Caco-2 (cell line): ENCODE measurements at regions not wholly inside any gene's neighbourhood (a gene's known extent, or its start where the extent isn't known, plus 50 kb on each side); places are given as distances from the start of the nearest gene placed in this dataset.

Experiments used
- BruUV-seq: library from RNA; stranded (reverse); fragments of 400-500 nt; replicated peaks from 2 replicates; lab custom pipeline; 2021; lab: Mats Ljungman, UMichigan
- CTCF ChIA-PET: fragments of 300-600 bp; sonication (Branson Sonifier 250); formaldehyde crosslinking; loops from one replicate; lab custom pipeline; 2022; ENCODE audit warnings: antibody characterized with exemption; lab: Charles Lee
- POLR2A ChIA-PET: fragments of 300-600 bp; sonication (Branson Sonifier 250); formaldehyde crosslinking; loops from one replicate; lab custom pipeline; 2022; ENCODE audit warnings: antibody characterized with exemption; lab: Charles Lee
- DNase-seq, 2 experiments: peaks; one replicate each; pipeline versions ENCODE4 v3.0.0 to v3.0.0-alpha.2; 2020 to 2022
- H3K27me3 ChIP-seq: replicated peaks from 2 replicates; pipeline ENCODE4 v1.6.0; 2011; ENCODE audit warnings: low read length; ENCODE audit not compliant: control insufficient read depth, insufficient read depth
- H3K36me3 ChIP-seq: 2 replicates; pipeline ENCODE4 v1.5.1; 2011; ENCODE audit warnings: low read length; ENCODE audit not compliant: control insufficient read depth, insufficient read depth
- H3K4me1 ChIP-seq: fragments of 250-450 bp; sonication (Bioruptor Pico); 2 replicates; pipeline ENCODE4 v1.5.1; 2020; ENCODE audit warnings: mild to moderate bottlenecking
- H3K4me3 ChIP-seq: 2 replicates; pipeline ENCODE4 v1.5.1; 2011; ENCODE audit warnings: low read depth, mild to moderate bottlenecking, control low read depth, low read length
- H3K9me3 ChIP-seq: fragments of 250-450 bp; sonication (Bioruptor Pico); 2 replicates; pipeline ENCODE4 v1.5.1; 2020; ENCODE audit warnings: mild to moderate bottlenecking, moderate library complexity
- H3K27ac Mint-ChIP-seq: one replicate; pipeline ENCODE4 v1.8.0; 2022; ENCODE audit warnings: mixed read lengths; ENCODE audit not compliant: unreplicated experiment
- H3K27me3 Mint-ChIP-seq: one replicate; pipeline ENCODE4 v1.8.0; 2022; ENCODE audit warnings: mixed read lengths; ENCODE audit not compliant: insufficient read depth, unreplicated experiment
- H3K36me3 Mint-ChIP-seq: one replicate; pipeline ENCODE4 v1.8.0; 2022; ENCODE audit warnings: mild to moderate bottlenecking, mixed read lengths; ENCODE audit not compliant: insufficient read depth, unreplicated experiment
- H3K4me1 Mint-ChIP-seq: one replicate; pipeline ENCODE4 v1.8.0; 2022; ENCODE audit warnings: low read depth, mixed read lengths; ENCODE audit not compliant: unreplicated experiment
- H3K4me3 Mint-ChIP-seq: one replicate; pipeline ENCODE4 v1.8.0; 2022; ENCODE audit warnings: mild to moderate bottlenecking, moderate library complexity, mixed read lengths; ENCODE audit not compliant: unreplicated experiment
- H3K9me3 Mint-ChIP-seq: one replicate; pipeline ENCODE4 v1.8.0; 2022; ENCODE audit warnings: mixed read lengths; ENCODE audit not compliant: unreplicated experiment
- intact Hi-C: fragments of 100-400 bp; cut with micrococcal nuclease; formaldehyde crosslinking; loops from one replicate; pipeline ENCODE4 v1.10.0; 2022; ENCODE audit not compliant: unreplicated experiment
- TF ChIP-seq, protein P1 (sequence below), 2 experiments: fragments of 200-600 bp in 1 of 2; IDR thresholded peaks; 1 replicate in 1 of 2; 2 replicates in 1 of 2; pipeline versions ENCODE4 v1.5.1 to v1.8.0; 2011 to 2022; ENCODE audit warnings: antibody characterized with exemption in 1 of 2, control low read depth in 1 of 2, inconsistent platforms in 1 of 2, low read depth in 1 of 2, low read length in 1 of 2, mild to moderate bottlenecking in 1 of 2, moderate library complexity in 1 of 2; ENCODE audit not compliant: insufficient read depth in 1 of 2, severe bottlenecking in 1 of 2, unreplicated experiment in 1 of 2

DNA sequence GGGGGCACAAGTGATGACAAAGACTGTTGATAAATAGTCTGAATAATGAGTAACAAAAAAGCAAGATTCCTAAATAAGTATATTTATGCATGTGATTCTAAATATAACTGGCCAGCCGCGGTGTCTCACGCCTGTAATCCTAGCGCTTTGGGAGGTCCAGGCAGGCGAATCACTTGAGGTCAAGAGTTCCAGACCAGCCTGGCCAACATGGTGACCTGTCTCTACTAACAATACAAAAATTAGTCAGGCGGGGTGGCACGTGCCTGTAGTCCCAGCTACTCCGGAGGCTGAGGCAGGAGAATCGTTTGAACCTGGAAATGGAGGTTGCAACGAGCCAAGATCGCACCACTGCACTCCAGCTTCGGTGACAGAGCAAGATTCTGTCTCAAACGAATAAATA is 161.5 kb downstream of the TOMM20 start:
- Histone ChIP-seq H3K4me3 (no peak overlapping the region), H3K27me3 (no peaks in the 10 kb centered on the region), H3K36me3 (no peaks in the 10 kb centered on the region), H3K9me3 (no peaks in the 10 kb centered on the region), H3K4me1 (peaks cover 59% of the 10 kb centered on the region)
- H3K4me3 Mint-ChIP-seq = no peak overlapping the region
- peaks cover 73% of the 10 kb centered on the region for H3K4me1 Mint-ChIP-seq
- no peak for DNase-seq
- H3K27me3 Mint-ChIP-seq = no peaks in the 10 kb centered on the region
- ChIA-PET POLR2A (no interaction called here), CTCF (no interaction called here)
- peaks cover 18% of the 10 kb centered on the region for H3K36me3 Mint-ChIP-seq
- H3K27ac Mint-ChIP-seq = peak overlapping the region; percentile 23
- TF ChIP-seq, protein P1, sequence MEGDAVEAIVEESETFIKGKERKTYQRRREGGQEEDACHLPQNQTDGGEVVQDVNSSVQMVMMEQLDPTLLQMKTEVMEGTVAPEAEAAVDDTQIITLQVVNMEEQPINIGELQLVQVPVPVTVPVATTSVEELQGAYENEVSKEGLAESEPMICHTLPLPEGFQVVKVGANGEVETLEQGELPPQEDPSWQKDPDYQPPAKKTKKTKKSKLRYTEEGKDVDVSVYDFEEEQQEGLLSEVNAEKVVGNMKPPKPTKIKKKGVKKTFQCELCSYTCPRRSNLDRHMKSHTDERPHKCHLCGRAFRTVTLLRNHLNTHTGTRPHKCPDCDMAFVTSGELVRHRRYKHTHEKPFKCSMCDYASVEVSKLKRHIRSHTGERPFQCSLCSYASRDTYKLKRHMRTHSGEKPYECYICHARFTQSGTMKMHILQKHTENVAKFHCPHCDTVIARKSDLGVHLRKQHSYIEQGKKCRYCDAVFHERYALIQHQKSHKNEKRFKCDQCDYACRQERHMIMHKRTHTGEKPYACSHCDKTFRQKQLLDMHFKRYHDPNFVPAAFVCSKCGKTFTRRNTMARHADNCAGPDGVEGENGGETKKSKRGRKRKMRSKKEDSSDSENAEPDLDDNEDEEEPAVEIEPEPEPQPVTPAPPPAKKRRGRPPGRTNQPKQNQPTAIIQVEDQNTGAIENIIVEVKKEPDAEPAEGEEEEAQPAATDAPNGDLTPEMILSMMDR (IDR thresholded peaks at IDR 0.05; ENCODE audit: insufficient read depth in 1 of 2, low read depth in 1 of 2, low read length in 1 of 2, severe bottlenecking in 1 of 2, unreplicated experiment in 1 of 2) = no peak
- intact Hi-C loops = no loop called here
- BruUV-seq = no TSS peak
- no peaks in the 10 kb centered on the region for H3K9me3 Mint-ChIP-seq

DNA sequence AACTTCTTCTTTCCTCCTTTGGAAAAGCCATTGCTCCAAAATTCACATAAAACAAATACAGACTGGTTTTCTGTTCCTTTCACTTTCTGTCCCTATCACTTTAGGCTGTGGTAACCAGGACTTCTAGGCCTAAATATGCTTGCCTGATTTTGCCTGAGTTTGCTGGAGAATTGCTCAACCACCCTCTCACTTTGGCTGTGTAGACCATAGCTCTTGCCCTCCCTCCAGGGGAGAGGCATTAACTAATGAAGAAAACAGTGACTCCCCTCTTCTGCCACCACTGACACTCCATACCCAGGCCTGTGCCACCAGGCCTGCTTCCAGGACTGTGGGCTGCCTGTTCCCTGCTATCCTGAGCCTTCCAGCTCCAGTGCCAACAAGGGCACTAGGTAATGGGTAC is 163.5 kb downstream of the TOMM20 start:
- H3K4me1 ChIP-seq = peaks cover 61% of the 10 kb centered on the region
- Mint-ChIP-seq H3K9me3 (no peaks in the 10 kb centered on the region), H3K36me3 (peaks cover 17% of the 10 kb centered on the region), H3K4me3 (peak overlapping the region; percentile 39), H3K4me1 (peaks cover 72% of the 10 kb centered on the region), H3K27ac (peak overlapping the region; percentile 89), H3K27me3 (no peaks in the 10 kb centered on the region)
- no TSS peak for BruUV-seq
- TF ChIP-seq, protein P1 (IDR thresholded peaks at IDR 0.05; ENCODE audit: insufficient read depth in 1 of 2, low read depth in 1 of 2, low read length in 1 of 2, severe bottlenecking in 1 of 2, unreplicated experiment in 1 of 2) = no peak
- no peak for DNase-seq
- intact Hi-C loops = no loop called here
- ChIA-PET POLR2A (interaction anchor here (2.8 kb wide), 1 partner anchor 11 kb away, joined by 20 read pairs; no protein-coding TSS in a partner anchor), CTCF (no interaction called here)
- no peak overlapping the region for H3K4me3 ChIP-seq
- H3K9me3 ChIP-seq = no peaks in the 10 kb centered on the region
- no peaks in the 10 kb centered on the region for H3K36me3 ChIP-seq
- no peaks in the 10 kb centered on the region for H3K27me3 ChIP-seq

DNA sequence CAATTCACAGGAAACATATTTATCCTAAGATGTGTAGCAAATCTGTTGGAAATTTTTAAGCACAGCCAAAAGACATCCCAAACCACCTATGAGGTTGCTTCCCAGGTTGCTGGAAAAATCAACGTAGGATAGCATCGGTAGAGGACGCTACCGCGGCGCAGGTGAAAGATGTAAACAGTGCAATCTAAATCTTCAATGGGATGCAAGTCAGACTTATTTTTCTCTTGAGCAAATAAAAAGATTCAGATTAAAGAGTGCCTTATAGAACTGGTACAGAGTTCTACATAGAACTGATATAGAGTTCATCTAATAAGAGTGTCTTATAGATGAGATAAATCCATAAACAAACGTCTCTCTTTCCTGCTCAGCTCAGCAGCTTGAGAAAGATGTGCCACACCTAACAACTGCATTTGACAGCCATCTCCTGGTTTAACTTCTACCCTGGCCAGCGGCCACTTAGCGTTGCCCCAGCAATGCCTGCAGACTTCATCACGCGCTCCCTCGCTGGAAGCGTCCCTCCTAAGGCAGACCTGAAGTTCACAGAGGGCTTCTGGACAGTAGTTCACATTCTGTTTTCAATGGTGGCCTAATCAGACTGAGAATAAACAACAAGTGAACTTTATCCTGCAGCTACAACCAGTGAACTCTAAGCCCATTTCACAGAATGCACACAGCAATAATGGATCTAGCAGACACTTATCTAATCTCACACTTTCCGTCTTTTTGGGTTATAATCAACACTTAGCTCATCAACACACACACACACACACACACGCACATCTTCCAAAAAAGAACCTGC is 164.5 kb downstream of the TOMM20 start:
- H3K27me3 Mint-ChIP-seq = no peaks in the 10 kb centered on the region
- Histone ChIP-seq H3K4me1 (peaks cover 64% of the 10 kb centered on the region), H3K4me3 (peak overlapping the region; percentile 6; the same call in 1 of the 2 replicates), H3K27me3 (no peaks in the 10 kb centered on the region), H3K36me3 (no peaks in the 10 kb centered on the region), H3K9me3 (no peaks in the 10 kb centered on the region)
- no peak for DNase-seq
- peak overlapping the region; percentile 89 for H3K27ac Mint-ChIP-seq
- H3K4me3 Mint-ChIP-seq = peak overlapping the region; percentile 78
- ChIA-PET CTCF (interaction anchor here (0.7 to 2.3 kb wide), 3 partner anchors 10 to 454 kb away, joined by 3 to 8 read pairs (median 3); no protein-coding TSS in a partner anchor), POLR2A (interaction anchor here (0.8 to 2.8 kb wide), 4 partner anchors 10 to 364 kb away, joined by 3 to 20 read pairs (median 7); no protein-coding TSS in a partner anchor)
- peaks cover 19% of the 10 kb centered on the region for H3K36me3 Mint-ChIP-seq
- no peaks in the 10 kb centered on the region for H3K9me3 Mint-ChIP-seq
- H3K4me1 Mint-ChIP-seq = peaks cover 75% of the 10 kb centered on the region
- TF ChIP-seq, protein P1 (IDR thresholded peaks at IDR 0.05; ENCODE audit: insufficient read depth in 1 of 2, low read depth in 1 of 2, low read length in 1 of 2, severe bottlenecking in 1 of 2, unreplicated experiment in 1 of 2) = peak; percentile 16 to 35
- intact Hi-C loops = loop anchor here (1.0 to 5.0 kb wide), 13 partner anchors 7 to 465 kb away; no protein-coding TSS in a partner anchor
- TSS peak; percentile 74 for BruUV-seq
